Mesodermal cell (in vitro differentiated cells): ENCODE measurements at regions not wholly inside any gene's neighbourhood (a gene's known extent, or its start where the extent isn't known, plus 50 kb on each side); places are given as distances from the start of the nearest gene placed in this dataset.

Experiments used
- H3K27ac ChIP-seq: 2 replicates; pipeline ENCODE4 v1.7.0; 2013; ENCODE audit warnings: mild to moderate bottlenecking, low read depth, low read length, moderate library complexity; ENCODE audit not compliant: severe bottlenecking
- H3K36me3 ChIP-seq: 2 replicates; pipeline ENCODE4 v1.7.1; 2013; ENCODE audit warnings: mild to moderate bottlenecking, low read length, moderate library complexity; ENCODE audit not compliant: control insufficient read depth, insufficient read depth
- H3K4me1 ChIP-seq: one replicate; pipeline ENCODE4 v1.7.1; 2013; ENCODE audit warnings: mild to moderate bottlenecking, low read length; ENCODE audit not compliant: insufficient read depth, control insufficient read depth, poor library complexity, severe bottlenecking
- H3K4me3 ChIP-seq: 2 replicates; pipeline ENCODE4 v1.7.0; 2013; ENCODE audit warnings: low read length, control low read depth, mild to moderate bottlenecking; ENCODE audit not compliant: insufficient read depth, poor library complexity, severe bottlenecking; ENCODE audit errors: extremely low read depth
- H3K9me3 ChIP-seq: 2 replicates; pipeline ENCODE4 v1.7.1; 2013; ENCODE audit warnings: mild to moderate bottlenecking, low read length, moderate library complexity; ENCODE audit not compliant: control insufficient read depth
- WGBS, 2 experiments: methylation state at CpG; one replicate each; pipeline ENCODE4 v1.1.5; 2013; ENCODE audit warnings: missing lambda C conversion rate in 2 of 2; ENCODE audit not compliant: insufficient coverage in 2 of 2; 5-methylcytosine and 5-hydroxymethylcytosine counted together

GRCh38 chr9:22356985-22357384 is 89.6 kb upstream of the DMRTA1 start:
- Histone ChIP-seq H3K4me3 (no peak overlapping the region), H3K36me3 (no peaks in the 10 kb centered on the region), H3K9me3 (no peaks in the 10 kb centered on the region), H3K4me1 (no peaks in the 10 kb centered on the region), H3K27ac (no peak overlapping the region)
- WGBS, 2 experiments, result 82 to 90% methylated on average over 2 to 4 of the region's 5 CpGs

GRCh38 chr9:22363421-22363887 is 83.2 kb upstream of the DMRTA1 start:
- WGBS, 2 experiments, result 94 to 97% methylated on average over 12 to 28 of the region's 31 CpGs
- Histone ChIP-seq H3K4me3 (no peak overlapping the region), H3K4me1 (no peaks in the 10 kb centered on the region), H3K9me3 (no peaks in the 10 kb centered on the region), H3K27ac (no peak overlapping the region), H3K36me3 (no peaks in the 10 kb centered on the region)

DNA sequence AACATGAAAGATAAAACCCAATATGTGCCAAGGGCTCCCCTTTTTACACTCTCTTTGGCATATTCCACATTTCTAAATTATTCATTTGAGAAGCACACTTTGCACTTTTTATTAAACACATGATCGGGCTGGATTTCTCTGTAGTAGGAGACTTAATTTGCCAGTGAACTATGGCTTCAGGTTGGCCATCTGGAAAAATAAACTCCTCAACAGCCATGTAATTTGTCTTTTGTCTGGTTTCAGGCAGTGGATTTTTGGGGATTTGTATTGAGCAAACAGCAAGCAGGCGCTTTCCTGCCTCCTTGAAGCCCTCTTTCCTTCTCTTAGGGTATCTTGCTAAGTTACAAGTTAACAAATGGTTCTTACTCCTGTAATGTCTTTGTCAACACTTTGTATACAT is 73.0 kb upstream of the DMRTA1 start:
- no CpG with 5 or more reads among the region's 2 CpGs for WGBS, 2 experiments
- Histone ChIP-seq H3K4me1 (no peaks in the 10 kb centered on the region), H3K9me3 (no peaks in the 10 kb centered on the region), H3K36me3 (no peaks in the 10 kb centered on the region), H3K4me3 (no peak overlapping the region), H3K27ac (no peak overlapping the region)

- 36 to 50% methylated on average over 1 of the region's 2 CpGs for WGBS, 2 experiments
- Histone ChIP-seq H3K4me3 (no peak overlapping the region), H3K36me3 (no peaks in the 10 kb centered on the region), H3K9me3 (no peaks in the 10 kb centered on the region), H3K4me1 (no peaks in the 10 kb centered on the region), H3K27ac (no peak overlapping the region)
Observed at GRCh38 chr9:22374051-22374450, 72.6 kb upstream of the DMRTA1 start.

DNA sequence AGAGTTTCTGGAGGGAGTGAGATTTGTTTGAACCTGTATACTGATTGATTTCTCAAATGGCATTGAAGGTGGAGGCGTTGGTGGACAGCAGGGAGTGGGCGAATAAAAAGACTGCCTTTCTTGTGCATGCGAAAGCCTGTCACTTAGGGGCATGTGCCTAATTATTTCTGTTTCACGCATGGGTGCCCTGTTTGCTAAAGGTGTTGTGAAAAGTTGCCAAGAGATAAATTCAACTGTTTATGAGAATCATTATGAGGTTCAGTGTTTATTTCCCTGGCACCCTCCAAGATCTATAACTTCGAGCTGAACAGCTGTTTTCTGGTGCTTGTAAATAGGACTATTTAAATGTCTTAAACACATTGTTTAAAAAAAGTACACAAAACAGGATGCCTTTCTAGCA is 67.4 kb upstream of the DMRTA1 start:
- no peaks in the 10 kb centered on the region for H3K9me3 ChIP-seq
- H3K36me3 ChIP-seq, result no peaks in the 10 kb centered on the region
- 60 to 64% methylated on average over 4 of the region's 5 CpGs for WGBS, 2 experiments
- H3K4me1 ChIP-seq, result no peaks in the 10 kb centered on the region
- no peak overlapping the region for H3K27ac ChIP-seq
- H3K4me3 ChIP-seq, result no peak overlapping the region

GRCh38 chr9:22381170-22381569 is 65.5 kb upstream of the DMRTA1 start:
- Histone ChIP-seq H3K36me3 (no peaks in the 10 kb centered on the region), H3K4me1 (no peaks in the 10 kb centered on the region), H3K9me3 (no peaks in the 10 kb centered on the region), H3K27ac (no peak overlapping the region), H3K4me3 (no peak overlapping the region)
- WGBS, 2 experiments, result 17 to 100% methylated on average over 1 of the region's 1 CpG

GRCh38 chr9:22382331-22382730 is 64.3 kb upstream of the DMRTA1 start:
- WGBS, 2 experiments, result no CpG with 5 or more reads among the region's 2 CpGs
- Histone ChIP-seq H3K36me3 (no peaks in the 10 kb centered on the region), H3K4me3 (no peak overlapping the region), H3K4me1 (no peaks in the 10 kb centered on the region), H3K9me3 (no peaks in the 10 kb centered on the region), H3K27ac (no peak overlapping the region)

DNA sequence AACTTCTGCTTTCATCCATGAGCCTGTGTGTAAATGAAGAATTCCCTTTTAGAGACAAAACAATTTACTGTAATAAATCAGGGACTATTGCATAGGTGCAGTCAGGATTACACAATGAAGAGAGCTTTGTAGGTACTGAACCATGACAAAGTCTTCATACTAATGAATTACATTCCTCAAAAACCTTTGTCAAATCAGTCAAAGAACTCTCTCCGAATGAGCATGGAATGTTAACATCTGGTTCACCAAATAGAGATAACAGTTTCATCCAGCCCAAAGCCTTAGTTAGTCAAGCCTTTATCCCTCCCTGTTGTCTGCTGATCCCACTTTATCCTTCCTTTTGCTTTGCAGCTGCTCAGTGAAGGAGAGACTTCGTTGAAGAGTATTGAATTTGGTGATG is 62.9 kb upstream of the DMRTA1 start:
- H3K36me3 ChIP-seq, result no peaks in the 10 kb centered on the region

GRCh38 chr9:22389271-22389670 is 57.4 kb upstream of the DMRTA1 start:
- no peaks in the 10 kb centered on the region for H3K4me1 ChIP-seq
- H3K4me3 ChIP-seq, result no peak overlapping the region
- WGBS, 2 experiments, result 57 to 88% methylated on average over 1 to 4 of the region's 5 CpGs
- no peaks in the 10 kb centered on the region for H3K36me3 ChIP-seq
- no peak overlapping the region for H3K27ac ChIP-seq
- H3K9me3 ChIP-seq, result no peaks in the 10 kb centered on the region

More for the DNA sequence above, 62.9 kb upstream of the DMRTA1 start:
- Histone ChIP-seq H3K4me3 (no peak overlapping the region), H3K4me1 (no peaks in the 10 kb centered on the region), H3K9me3 (no peaks in the 10 kb centered on the region), H3K27ac (no peak overlapping the region)
- WGBS, 2 experiments, result 80% methylated on average over 1 of the region's 2 CpGs; no CpG with 5 or more reads in 1 of the 2 experiments

DNA sequence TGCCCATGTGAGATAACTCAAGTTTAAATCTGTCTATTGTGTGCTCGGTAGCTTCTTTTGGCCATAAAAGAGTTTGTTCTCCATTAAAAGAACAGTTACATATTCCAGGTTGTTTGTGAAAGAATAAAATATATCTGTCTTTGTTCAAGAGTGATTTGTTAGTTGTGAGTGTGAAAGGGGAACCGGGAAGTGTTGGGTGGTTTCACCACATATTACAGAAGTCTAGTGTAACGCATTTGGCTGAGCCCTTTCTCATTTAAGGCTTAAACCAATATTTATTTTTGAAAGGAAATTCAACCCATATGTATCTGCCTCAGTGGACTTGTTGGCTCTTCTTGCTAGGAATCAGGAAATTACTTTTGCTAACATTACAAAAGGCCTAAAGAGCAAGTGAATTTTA is 54.1 kb upstream of the DMRTA1 start:
- Histone ChIP-seq H3K4me3 (no peak overlapping the region), H3K36me3 (no peaks in the 10 kb centered on the region), H3K27ac (no peak overlapping the region), H3K9me3 (no peaks in the 10 kb centered on the region), H3K4me1 (no peaks in the 10 kb centered on the region)
- 100% methylated on average over 1 of the region's 3 CpGs; no CpG with 5 or more reads in 1 of the 2 experiments for WGBS, 2 experiments

GRCh38 chr9:22395687-22396141 is 50.9 kb upstream of the DMRTA1 start:
- no peaks in the 10 kb centered on the region for H3K36me3 ChIP-seq
- H3K4me3 ChIP-seq, result no peak overlapping the region
- no peaks in the 10 kb centered on the region for H3K4me1 ChIP-seq
- H3K27ac ChIP-seq, result no peak overlapping the region
- H3K9me3 ChIP-seq, result no peaks in the 10 kb centered on the region
- WGBS, 2 experiments, result 71 to 100% methylated on average over 1 of the region's 2 CpGs
